Panc1 (cell line): ENCODE measurements at regions not wholly inside any gene's neighbourhood (a gene's known extent, or its start where the extent isn't known, plus 50 kb on each side); places are given as distances from the start of the nearest gene placed in this dataset.

Experiments used
- ATAC-seq: fragments of 200-7000 bp; cut with Tn5 transposase; 2 replicates; pipeline ENCODE4 v1.9.1; 2020; ENCODE audit warnings: mild to moderate bottlenecking, moderate library complexity
- BruUV-seq: library from RNA; stranded (reverse); fragments of 400-500 nt; replicated peaks from 2 replicates; lab custom pipeline; 2021; lab: Mats Ljungman, UMichigan
- CTCF ChIA-PET: fragments of 300-600 bp; sonication (Branson Sonifier 250); formaldehyde crosslinking; loops from one replicate; lab custom pipeline; 2022; ENCODE audit warnings: antibody characterized with exemption; lab: Charles Lee
- POLR2A ChIA-PET: fragments of 300-600 bp; sonication (Branson Sonifier 250); formaldehyde crosslinking; loops from one replicate; lab custom pipeline; 2022; ENCODE audit warnings: antibody characterized with exemption; lab: Charles Lee
- DNase-seq: peaks from one replicate; pipeline ENCODE4 v3.0.0-alpha.2; 2010; ENCODE audit warnings: low read depth, low spot score
- H3K27ac ChIP-seq: 2 replicates; pipeline ENCODE4 v1.5.1; 2011; ENCODE audit warnings: mild to moderate bottlenecking, low read length, inconsistent platforms
- H3K27me3 ChIP-seq: fragments of 200-500 bp; sonication (Bioruptor generic); 2 replicates; pipeline ENCODE4 v1.6.0; 2014; ENCODE audit warnings: low read length, inconsistent platforms; ENCODE audit not compliant: control insufficient read depth, insufficient read depth
- H3K36me3 ChIP-seq: fragments of 200-500 bp; sonication (Bioruptor generic); 2 replicates; pipeline ENCODE4 v1.5.1; 2014; ENCODE audit warnings: inconsistent platforms, mild to moderate bottlenecking, low read length, moderate library complexity; ENCODE audit not compliant: control insufficient read depth, insufficient read depth
- H3K4me1 ChIP-seq: 2 replicates; pipeline ENCODE4 v1.5.1; 2011; ENCODE audit warnings: inconsistent platforms, mild to moderate bottlenecking, low read length, moderate library complexity; ENCODE audit not compliant: control insufficient read depth, insufficient read depth
- H3K4me3 ChIP-seq, 2 experiments: 2 replicates each; pipeline ENCODE4 v1.5.1; 2011 to 2012; ENCODE audit warnings: low read depth in 2 of 2, low read length in 2 of 2, mild to moderate bottlenecking in 2 of 2, inconsistent platforms in 1 of 2, moderate library complexity in 1 of 2
- H3K9me3 ChIP-seq: fragments of 200-500 bp; sonication (Bioruptor generic); 2 replicates; pipeline ENCODE4 v1.5.1; 2014; ENCODE audit warnings: low read depth, mild to moderate bottlenecking, inconsistent platforms, low read length, moderate library complexity; ENCODE audit not compliant: control insufficient read depth, insufficient read depth
- POLR2AphosphoS5 ChIP-seq: IDR thresholded peaks from 2 replicates; pipeline ENCODE4 v1.6.1; 2012; ENCODE audit warnings: mild to moderate bottlenecking, low read depth, low read length, moderate library complexity
- SIN3A ChIP-seq: IDR thresholded peaks from 2 replicates; pipeline ENCODE4 v1.6.1; 2012; ENCODE audit warnings: low read depth, mild to moderate bottlenecking, low read length, moderate library complexity, borderline replicate concordance; ENCODE audit not compliant: insufficient read depth
- TCF7L2 ChIP-seq: IDR thresholded peaks from 2 replicates; pipeline ENCODE4 v1.6.1; 2011; ENCODE audit warnings: mild to moderate bottlenecking, low read depth, low read length, inconsistent platforms
- in situ Hi-C: cut with HindIII; loops from 2 replicates; pipeline ENCODE4 v1.10.0; 2016; ENCODE audit warnings: low sequenced_read_pairs, low pct_unique_long_range_greater_than_20kb
- intact Hi-C: fragments of 100-400 bp; cut with micrococcal nuclease; formaldehyde crosslinking; loops from one replicate; pipeline ENCODE4 v1.10.0; 2022; ENCODE audit not compliant: unreplicated experiment
- TF ChIP-seq, protein P1 (sequence below), 2 experiments: IDR thresholded peaks; 2 replicates each; pipeline ENCODE4 v1.6.1; 2011 to 2012; ENCODE audit warnings: low read depth in 2 of 2, control low read depth in 1 of 2, low read length in 1 of 2, mild to moderate bottlenecking in 1 of 2, moderate library complexity in 1 of 2; ENCODE audit not compliant: insufficient read depth in 1 of 2
- TF ChIP-seq, protein P2 (sequence below): fragments of 450-650 bp; IDR thresholded peaks from 2 replicates; pipeline ENCODE4 v1.5.1; 2017; ENCODE audit warnings: mild to moderate bottlenecking

DNA sequence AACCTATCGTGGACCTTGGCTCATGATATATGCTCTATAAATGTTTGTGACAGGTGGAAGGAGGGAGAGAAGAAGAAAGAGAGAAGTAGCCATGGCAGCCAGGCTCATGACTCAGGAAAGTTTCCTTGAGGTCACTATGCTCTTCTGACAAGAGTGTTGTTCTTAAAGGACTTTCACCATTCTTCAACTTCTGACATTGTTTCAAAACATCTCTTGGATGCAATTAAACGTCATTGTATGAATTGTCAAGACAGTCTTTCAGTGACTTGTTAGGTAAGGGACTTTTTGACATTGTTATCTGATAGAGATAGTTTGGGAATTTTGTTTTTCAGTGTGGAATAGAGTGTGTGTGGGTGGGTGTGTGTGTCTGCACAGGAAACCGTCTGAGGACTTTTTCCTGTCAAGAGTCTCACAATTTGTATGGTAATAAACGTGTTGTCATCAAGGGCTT, 617.0 kb downstream of the MID1IP1 start:
- intact Hi-C loops: no loop called here
- in situ Hi-C loops: no loop called here
- CTCF ChIA-PET: no interaction called here
- ATAC-seq (no peak), DNase-seq (no peak)
- Histone ChIP-seq H3K4me1 (no peaks in the 10 kb centered on the region), H3K36me3 (no peaks in the 10 kb centered on the region), H3K4me3 (no peak overlapping the region), H3K27me3 (no peaks in the 10 kb centered on the region), H3K9me3 (no peaks in the 10 kb centered on the region), H3K27ac (no peak overlapping the region)
- no TSS peak for BruUV-seq
- TF ChIP-seq POLR2AphosphoS5 (no peak), SIN3A (no peak), TCF7L2 (no peak)
- TF ChIP-seq, protein P1, sequence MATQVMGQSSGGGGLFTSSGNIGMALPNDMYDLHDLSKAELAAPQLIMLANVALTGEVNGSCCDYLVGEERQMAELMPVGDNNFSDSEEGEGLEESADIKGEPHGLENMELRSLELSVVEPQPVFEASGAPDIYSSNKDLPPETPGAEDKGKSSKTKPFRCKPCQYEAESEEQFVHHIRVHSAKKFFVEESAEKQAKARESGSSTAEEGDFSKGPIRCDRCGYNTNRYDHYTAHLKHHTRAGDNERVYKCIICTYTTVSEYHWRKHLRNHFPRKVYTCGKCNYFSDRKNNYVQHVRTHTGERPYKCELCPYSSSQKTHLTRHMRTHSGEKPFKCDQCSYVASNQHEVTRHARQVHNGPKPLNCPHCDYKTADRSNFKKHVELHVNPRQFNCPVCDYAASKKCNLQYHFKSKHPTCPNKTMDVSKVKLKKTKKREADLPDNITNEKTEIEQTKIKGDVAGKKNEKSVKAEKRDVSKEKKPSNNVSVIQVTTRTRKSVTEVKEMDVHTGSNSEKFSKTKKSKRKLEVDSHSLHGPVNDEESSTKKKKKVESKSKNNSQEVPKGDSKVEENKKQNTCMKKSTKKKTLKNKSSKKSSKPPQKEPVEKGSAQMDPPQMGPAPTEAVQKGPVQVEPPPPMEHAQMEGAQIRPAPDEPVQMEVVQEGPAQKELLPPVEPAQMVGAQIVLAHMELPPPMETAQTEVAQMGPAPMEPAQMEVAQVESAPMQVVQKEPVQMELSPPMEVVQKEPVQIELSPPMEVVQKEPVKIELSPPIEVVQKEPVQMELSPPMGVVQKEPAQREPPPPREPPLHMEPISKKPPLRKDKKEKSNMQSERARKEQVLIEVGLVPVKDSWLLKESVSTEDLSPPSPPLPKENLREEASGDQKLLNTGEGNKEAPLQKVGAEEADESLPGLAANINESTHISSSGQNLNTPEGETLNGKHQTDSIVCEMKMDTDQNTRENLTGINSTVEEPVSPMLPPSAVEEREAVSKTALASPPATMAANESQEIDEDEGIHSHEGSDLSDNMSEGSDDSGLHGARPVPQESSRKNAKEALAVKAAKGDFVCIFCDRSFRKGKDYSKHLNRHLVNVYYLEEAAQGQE (IDR thresholded peaks at IDR 0.05; ENCODE audit: insufficient read depth in 1 of 2, low read depth in 2 of 2, low read length in 1 of 2): no peak
- TF ChIP-seq, protein P2, sequence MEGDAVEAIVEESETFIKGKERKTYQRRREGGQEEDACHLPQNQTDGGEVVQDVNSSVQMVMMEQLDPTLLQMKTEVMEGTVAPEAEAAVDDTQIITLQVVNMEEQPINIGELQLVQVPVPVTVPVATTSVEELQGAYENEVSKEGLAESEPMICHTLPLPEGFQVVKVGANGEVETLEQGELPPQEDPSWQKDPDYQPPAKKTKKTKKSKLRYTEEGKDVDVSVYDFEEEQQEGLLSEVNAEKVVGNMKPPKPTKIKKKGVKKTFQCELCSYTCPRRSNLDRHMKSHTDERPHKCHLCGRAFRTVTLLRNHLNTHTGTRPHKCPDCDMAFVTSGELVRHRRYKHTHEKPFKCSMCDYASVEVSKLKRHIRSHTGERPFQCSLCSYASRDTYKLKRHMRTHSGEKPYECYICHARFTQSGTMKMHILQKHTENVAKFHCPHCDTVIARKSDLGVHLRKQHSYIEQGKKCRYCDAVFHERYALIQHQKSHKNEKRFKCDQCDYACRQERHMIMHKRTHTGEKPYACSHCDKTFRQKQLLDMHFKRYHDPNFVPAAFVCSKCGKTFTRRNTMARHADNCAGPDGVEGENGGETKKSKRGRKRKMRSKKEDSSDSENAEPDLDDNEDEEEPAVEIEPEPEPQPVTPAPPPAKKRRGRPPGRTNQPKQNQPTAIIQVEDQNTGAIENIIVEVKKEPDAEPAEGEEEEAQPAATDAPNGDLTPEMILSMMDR: no peak
- POLR2A ChIA-PET: no interaction called here

DNA sequence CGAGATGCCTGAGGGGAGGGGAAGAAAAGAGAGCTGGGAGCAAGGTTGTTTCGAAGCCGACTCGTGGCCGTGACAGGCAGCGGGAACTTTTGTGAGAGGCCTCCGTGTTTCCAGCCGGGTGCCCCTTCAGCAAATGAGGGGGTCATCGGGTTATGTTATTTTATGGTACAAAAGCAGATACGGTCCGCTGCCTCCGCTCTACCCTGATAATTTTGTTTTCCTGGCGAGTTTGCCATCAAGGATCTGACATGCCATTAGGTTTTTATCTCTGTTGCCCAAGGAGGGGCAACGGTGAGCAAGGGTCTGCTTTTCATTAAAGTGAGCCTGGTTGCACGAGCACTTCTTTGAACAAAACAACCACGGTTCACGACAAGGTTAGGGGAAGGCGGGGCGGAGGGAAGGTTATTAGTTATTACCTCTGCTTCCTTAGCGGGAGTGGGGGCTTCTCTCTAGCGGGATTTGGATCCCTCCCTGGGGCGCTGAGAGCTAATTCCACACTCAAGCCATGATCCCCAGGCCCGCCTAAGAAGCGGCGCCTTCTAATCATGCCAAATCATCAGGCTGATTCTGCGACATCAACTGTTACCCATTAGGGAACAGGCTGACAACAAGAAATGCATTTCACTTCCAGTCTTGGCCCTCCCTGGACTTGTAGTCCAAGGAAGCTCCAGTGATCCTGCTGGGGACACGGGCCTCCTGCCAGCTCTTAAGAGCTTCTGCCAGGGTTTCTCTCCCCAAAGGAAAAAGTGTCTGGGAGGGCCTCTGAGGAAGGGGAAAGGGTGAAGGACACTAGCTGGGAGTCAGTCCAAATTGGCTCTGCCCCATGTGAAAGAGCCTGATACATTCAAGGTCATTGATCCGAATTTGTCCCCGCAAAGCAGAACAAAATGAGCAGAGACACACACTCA, 617.7 kb downstream of the MID1IP1 start:
- Histone ChIP-seq H3K4me1 (no peaks in the 10 kb centered on the region), H3K27ac (no peak overlapping the region), H3K36me3 (no peaks in the 10 kb centered on the region), H3K27me3 (no peaks in the 10 kb centered on the region), H3K9me3 (no peaks in the 10 kb centered on the region), H3K4me3 (no peak overlapping the region)
- DNase-seq: no peak
- no TSS peak for BruUV-seq
- no peak for ATAC-seq
- TF ChIP-seq, protein P1 (IDR thresholded peaks at IDR 0.05; ENCODE audit: insufficient read depth in 1 of 2, low read depth in 2 of 2, low read length in 1 of 2): no peak
- TF ChIP-seq, protein P2: no peak
- TF ChIP-seq POLR2AphosphoS5 (no peak), TCF7L2 (no peak), SIN3A (no peak)
- CTCF ChIA-PET: no interaction called here
- intact Hi-C loops (no loop called here), in situ Hi-C loops (no loop called here)
- POLR2A ChIA-PET: no interaction called here
